ENCODE measurements at regions not wholly inside any gene's neighbourhood (a gene's known extent, or its start where the extent isn't known, plus 50 kb on each side); places are given as distances from the start of the nearest gene placed in this dataset.
"Not testable (repeated sequence)": the region's sequence is repeated elsewhere in the genome, so short reads cannot be mapped to it uniquely, and the experiment has no call there.

- Mint-ChIP-seq H3K4me1 (peaks cover 4% of the 10 kb centered on the region; the same call in 1 of the 3 replicates), H3K9me3 (peaks cover 7% of the 10 kb centered on the region; the same call in 2 of the 3 replicates), H3K27ac (no peak overlapping the region), H3K36me3 (ENCODE audit: low read depth) (no peaks in the 10 kb centered on the region), H3K4me3 (no peak overlapping the region), H3K27me3 (ENCODE audit: insufficient read depth, low read depth, poor library complexity) (peaks cover 3% of the 10 kb centered on the region)
- Histone ChIP-seq H3K36me3 (ENCODE audit: insufficient read depth) (no peaks in the 10 kb centered on the region), H3F3A (replicated peaks; ENCODE audit: low read depth) (no peaks in the 10 kb centered on the region), H3K79me2 (replicated peaks; ENCODE audit: insufficient read depth) (no peaks in the 10 kb centered on the region), H3K9me2 (ENCODE audit: insufficient read depth) (0 out of 2 replicates have a peak, but pooled peaks cover 7% of the 10 kb centered on the region), H3K4me1 (ENCODE audit: insufficient read depth) (no peaks in the 10 kb centered on the region), H2AFZ (peak overlapping the region; percentile 63; the same call in 1 of the 2 replicates), H4K20me1 (replicated peaks; ENCODE audit: insufficient read depth) (no peaks in the 10 kb centered on the region), H3K27ac (ENCODE audit: low read depth) (no peak overlapping the region), H3K4me3 (no peak overlapping the region), H3K27me3 (ENCODE audit: insufficient read depth) (no peaks in the 10 kb centered on the region), H3K4me2 (no peak overlapping the region)
- TF ChIP-seq NANOG (IDR thresholded peaks at IDR 0.05; ENCODE audit: borderline replicate concordance) (no peak), JUNB (IDR thresholded peaks at IDR 0.05; ENCODE audit: unreplicated experiment) (no peak)
- DNase-seq (ENCODE audit: low spot score) (no peak), ATAC-seq (no peak)
Observed at GRCh38 chr7:148515728-148516695, 74.6 kb upstream of the C7orf33 start.

DNA sequence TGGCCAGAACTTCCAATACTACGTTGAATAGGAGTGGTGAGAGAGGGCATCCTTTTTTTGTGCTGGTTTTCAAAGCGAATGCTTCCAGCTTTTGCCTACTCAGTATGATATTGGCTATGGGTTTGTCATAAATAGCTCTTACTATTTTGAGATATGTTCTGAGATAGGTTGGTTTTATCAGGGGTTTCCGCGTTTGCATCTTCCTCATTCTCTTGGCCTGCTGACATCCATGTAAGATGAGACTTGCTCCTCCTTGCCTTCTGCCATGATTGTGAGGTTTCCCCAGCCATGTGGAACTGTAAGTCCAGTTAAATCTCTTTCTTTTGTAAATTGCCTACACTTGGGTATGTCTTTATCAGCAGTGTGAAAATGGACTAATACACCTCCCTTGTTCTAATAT is 71.2 kb upstream of the C7orf33 start:
- H3K27ac ChIP-seq (ENCODE audit: low read depth); H3K79me2 ChIP-seq (replicated peaks; ENCODE audit: insufficient read depth); H3K36me3 Mint-ChIP-seq (ENCODE audit: low read depth); H3K4me3 Mint-ChIP-seq; ATAC-seq; H3K4me2 ChIP-seq; H4K20me1 ChIP-seq (replicated peaks; ENCODE audit: insufficient read depth); H3K9me2 ChIP-seq (ENCODE audit: insufficient read depth); H3K27me3 Mint-ChIP-seq (ENCODE audit: insufficient read depth, low read depth, poor library complexity); H2AFZ ChIP-seq; H3K4me1 ChIP-seq (ENCODE audit: insufficient read depth); H3K27ac Mint-ChIP-seq; H3K27me3 ChIP-seq (ENCODE audit: insufficient read depth); H3K36me3 ChIP-seq (ENCODE audit: insufficient read depth); H3F3A ChIP-seq (replicated peaks; ENCODE audit: low read depth); H3K4me1 Mint-ChIP-seq; DNase-seq (ENCODE audit: low spot score); H3K4me3 ChIP-seq; H3K9me3 Mint-ChIP-seq: not testable (repeated sequence)

DNA sequence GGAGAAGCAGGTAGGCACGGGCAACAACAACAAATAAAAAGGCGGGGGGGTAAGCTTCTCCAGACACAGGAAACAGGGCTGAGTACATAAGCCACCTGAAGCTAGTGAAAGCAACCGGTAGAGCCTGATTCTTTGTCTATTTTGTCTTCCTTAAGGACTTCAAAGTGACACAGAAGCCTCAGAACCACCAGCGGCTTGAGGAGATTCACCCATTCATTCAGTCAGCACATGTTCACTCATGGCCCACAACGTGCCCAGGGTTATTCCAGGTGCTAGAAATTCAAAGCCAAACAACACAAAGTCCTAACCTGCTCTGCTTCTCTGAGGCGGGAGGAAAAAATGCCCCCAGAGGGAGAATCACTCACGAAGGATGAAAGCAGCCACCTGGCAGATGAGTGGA is 69.3 kb upstream of the C7orf33 start:
- no peak for TF ChIP-seq EZH2phosphoT487 (IDR thresholded peaks at IDR 0.05; ENCODE audit: unreplicated experiment)
- no peak for TF ChIP-seq POLR2AphosphoS5 (IDR thresholded peaks at IDR 0.05; ENCODE audit: low read depth)
- no peak for TF ChIP-seq NANOG (IDR thresholded peaks at IDR 0.05; ENCODE audit: borderline replicate concordance)
- TF ChIP-seq ZNF331 (CRISPR knock-in tag; IDR thresholded peaks at IDR 0.05; ENCODE audit: low read depth): no peak
- TF ChIP-seq, protein P1, sequence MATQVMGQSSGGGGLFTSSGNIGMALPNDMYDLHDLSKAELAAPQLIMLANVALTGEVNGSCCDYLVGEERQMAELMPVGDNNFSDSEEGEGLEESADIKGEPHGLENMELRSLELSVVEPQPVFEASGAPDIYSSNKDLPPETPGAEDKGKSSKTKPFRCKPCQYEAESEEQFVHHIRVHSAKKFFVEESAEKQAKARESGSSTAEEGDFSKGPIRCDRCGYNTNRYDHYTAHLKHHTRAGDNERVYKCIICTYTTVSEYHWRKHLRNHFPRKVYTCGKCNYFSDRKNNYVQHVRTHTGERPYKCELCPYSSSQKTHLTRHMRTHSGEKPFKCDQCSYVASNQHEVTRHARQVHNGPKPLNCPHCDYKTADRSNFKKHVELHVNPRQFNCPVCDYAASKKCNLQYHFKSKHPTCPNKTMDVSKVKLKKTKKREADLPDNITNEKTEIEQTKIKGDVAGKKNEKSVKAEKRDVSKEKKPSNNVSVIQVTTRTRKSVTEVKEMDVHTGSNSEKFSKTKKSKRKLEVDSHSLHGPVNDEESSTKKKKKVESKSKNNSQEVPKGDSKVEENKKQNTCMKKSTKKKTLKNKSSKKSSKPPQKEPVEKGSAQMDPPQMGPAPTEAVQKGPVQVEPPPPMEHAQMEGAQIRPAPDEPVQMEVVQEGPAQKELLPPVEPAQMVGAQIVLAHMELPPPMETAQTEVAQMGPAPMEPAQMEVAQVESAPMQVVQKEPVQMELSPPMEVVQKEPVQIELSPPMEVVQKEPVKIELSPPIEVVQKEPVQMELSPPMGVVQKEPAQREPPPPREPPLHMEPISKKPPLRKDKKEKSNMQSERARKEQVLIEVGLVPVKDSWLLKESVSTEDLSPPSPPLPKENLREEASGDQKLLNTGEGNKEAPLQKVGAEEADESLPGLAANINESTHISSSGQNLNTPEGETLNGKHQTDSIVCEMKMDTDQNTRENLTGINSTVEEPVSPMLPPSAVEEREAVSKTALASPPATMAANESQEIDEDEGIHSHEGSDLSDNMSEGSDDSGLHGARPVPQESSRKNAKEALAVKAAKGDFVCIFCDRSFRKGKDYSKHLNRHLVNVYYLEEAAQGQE (IDR thresholded peaks at IDR 0.05; ENCODE audit: unreplicated experiment): no peak
- no peak for TF ChIP-seq ZNF114 (CRISPR knock-in tag; IDR thresholded peaks at IDR 0.05)
- no peak for TF ChIP-seq CREB1 (CRISPR knock-in tag; IDR thresholded peaks at IDR 0.05; ENCODE audit: low read depth)
- TF ChIP-seq CTCF (conservative IDR thresholded peaks at IDR 0.05; ENCODE audit: low read depth in 2 of 2): no peak
- no peak for TF ChIP-seq STAT1 (IDR thresholded peaks at IDR 0.05; ENCODE audit: unreplicated experiment)
- no peak for TF ChIP-seq EZH2 (IDR thresholded peaks at IDR 0.05; ENCODE audit: low read depth, unreplicated experiment)
- H3K79me2 ChIP-seq (replicated peaks; ENCODE audit: insufficient read depth): no peaks in the 10 kb centered on the region
- DNase-seq (ENCODE audit: low spot score): no peak
- Mint-ChIP-seq H3K9me3 (no peaks in the 10 kb centered on the region), H3K27me3 (ENCODE audit: insufficient read depth, low read depth, poor library complexity) (no peaks in the 10 kb centered on the region), H3K4me1 (peaks cover 3% of the 10 kb centered on the region), H3K27ac (no peak overlapping the region; the same call in 1 of the 2 replicates), H3K36me3 (ENCODE audit: low read depth) (no peaks in the 10 kb centered on the region), H3K4me3 (no peak overlapping the region)
- no peaks in the 10 kb centered on the region for H3K36me3 ChIP-seq (ENCODE audit: insufficient read depth)
- no peaks in the 10 kb centered on the region for H4K20me1 ChIP-seq (replicated peaks; ENCODE audit: insufficient read depth)
- no peak overlapping the region for H3K27ac ChIP-seq (ENCODE audit: low read depth)
- no peak for ATAC-seq
- H3K27me3 ChIP-seq (ENCODE audit: insufficient read depth): no peaks in the 10 kb centered on the region
- H3K4me2 ChIP-seq: no peak overlapping the region
- no peaks in the 10 kb centered on the region; the same call in 1 of the 2 replicates for H3F3A ChIP-seq (replicated peaks; ENCODE audit: low read depth)
- 0 out of 2 replicates have a peak, but pooled peaks cover 4% of the 10 kb centered on the region for H3K9me2 ChIP-seq (ENCODE audit: insufficient read depth)
- H2AFZ ChIP-seq: peak overlapping the region; percentile 80
- peaks cover 8% of the 10 kb centered on the region for H3K4me1 ChIP-seq (ENCODE audit: insufficient read depth)
- no peak overlapping the region for H3K4me3 ChIP-seq
